ENCODE measurements at regions not wholly inside any gene's neighbourhood (a gene's known extent, or its start where the extent isn't known, plus 50 kb on each side); places are given as distances from the start of the nearest gene placed in this dataset.

DNA sequence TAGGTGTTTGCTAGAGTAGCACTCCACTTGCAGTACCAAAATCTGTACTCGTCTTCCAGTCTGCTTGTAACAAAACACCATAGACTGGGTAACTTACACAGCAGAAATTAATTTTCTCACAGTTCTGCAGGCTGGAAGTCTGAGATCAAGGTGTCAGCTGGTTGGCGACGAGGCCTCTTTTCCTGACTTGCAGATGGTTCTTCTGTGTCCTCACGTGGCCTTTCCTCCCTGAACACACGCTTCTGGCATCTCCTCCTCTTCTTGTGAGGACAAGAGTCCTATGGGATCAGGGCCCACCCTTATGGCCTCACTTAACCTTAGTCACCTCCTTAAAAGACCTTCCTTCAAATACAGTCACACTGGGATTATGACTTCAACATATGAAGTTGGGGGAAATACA, 493.5 kb upstream of the MYT1L start:
- no peak for DNase-seq (ENCODE audit: extremely low spot score)
- WGBS = 86% methylated on average over 5 of the region's 5 CpGs

DNA sequence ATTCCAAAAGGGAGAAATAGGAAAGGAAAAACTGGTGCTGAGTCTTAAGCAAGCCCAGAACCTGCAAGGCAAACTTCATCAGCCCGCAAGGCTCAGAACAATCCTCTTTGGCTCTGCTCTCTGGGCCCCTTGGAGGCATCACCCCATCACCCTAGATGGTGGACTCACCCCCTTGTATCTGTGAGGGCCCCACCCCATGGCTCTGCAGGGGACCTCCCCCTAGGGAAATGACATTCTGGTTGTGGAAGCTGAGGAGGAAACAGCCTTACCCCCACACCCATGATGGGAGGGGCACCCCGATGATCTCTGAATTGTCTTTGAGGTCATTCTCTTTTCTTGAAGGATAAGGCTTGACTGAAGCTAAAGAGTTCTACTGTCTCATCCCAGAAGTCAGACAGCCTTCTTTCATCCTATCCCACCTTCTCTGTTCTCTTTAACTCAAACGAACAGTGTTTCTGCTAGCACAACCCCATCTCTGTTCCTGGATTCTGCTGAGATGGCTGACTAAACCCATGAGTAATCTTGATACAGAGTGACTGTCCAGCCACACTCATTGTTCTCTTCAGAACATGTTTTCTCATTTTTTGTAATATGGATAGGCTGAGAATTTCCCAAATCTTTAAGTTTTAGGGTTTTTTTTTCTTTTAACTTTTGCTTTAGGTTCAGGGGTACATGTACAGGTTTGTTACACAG, 492.1 kb upstream of the MYT1L start:
- 76% methylated on average over 3 of the region's 3 CpGs for WGBS
- no peak for DNase-seq (ENCODE audit: extremely low spot score)

More for the DNA sequence above, 493.5 kb upstream of the MYT1L start:
- Histone ChIP-seq H3K4me1 (ENCODE audit: insufficient read depth) (no peaks in the 10 kb centered on the region), H3K36me3 (ENCODE audit: insufficient read depth) (no peaks in the 10 kb centered on the region), H3K27ac (ENCODE audit: low read depth) (no peak overlapping the region), H3K4me3 (ENCODE audit: low read depth, low read length) (no peak overlapping the region)

DNA sequence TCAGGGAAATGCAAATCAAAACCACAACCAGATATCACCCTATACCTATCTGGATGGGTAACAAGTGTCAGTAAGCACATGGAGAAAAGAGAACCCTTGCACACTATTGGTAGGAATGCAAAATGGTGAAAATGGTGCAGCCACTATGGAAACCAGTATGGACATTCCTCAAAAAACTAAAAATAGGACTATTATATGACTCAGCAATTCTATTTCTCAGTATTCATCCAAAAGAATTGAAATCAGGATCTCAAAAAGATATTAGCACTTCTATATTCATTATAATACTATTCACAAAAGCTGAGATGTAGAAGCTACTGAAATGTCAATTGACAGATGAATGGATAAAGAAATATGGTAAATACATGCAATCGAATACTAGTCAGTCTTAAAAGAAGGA, 491.1 kb upstream of the MYT1L start:
- Histone ChIP-seq H3K27ac (ENCODE audit: low read depth) (no peak overlapping the region), H3K36me3 (ENCODE audit: insufficient read depth) (no peaks in the 10 kb centered on the region), H3K4me3 (ENCODE audit: low read depth, low read length) (no peak overlapping the region), H3K4me1 (ENCODE audit: insufficient read depth) (no peaks in the 10 kb centered on the region)
- no peak for DNase-seq (ENCODE audit: extremely low spot score)
- WGBS = 93% methylated on average over 1 of the region's 1 CpG

More for the DNA sequence above, 492.1 kb upstream of the MYT1L start:
- no peaks in the 10 kb centered on the region for H3K36me3 ChIP-seq (ENCODE audit: insufficient read depth)
- no peak overlapping the region for H3K27ac ChIP-seq (ENCODE audit: low read depth)
- no peaks in the 10 kb centered on the region for H3K4me1 ChIP-seq (ENCODE audit: insufficient read depth)
- H3K4me3 ChIP-seq (ENCODE audit: low read depth, low read length) = no peak overlapping the region

DNA sequence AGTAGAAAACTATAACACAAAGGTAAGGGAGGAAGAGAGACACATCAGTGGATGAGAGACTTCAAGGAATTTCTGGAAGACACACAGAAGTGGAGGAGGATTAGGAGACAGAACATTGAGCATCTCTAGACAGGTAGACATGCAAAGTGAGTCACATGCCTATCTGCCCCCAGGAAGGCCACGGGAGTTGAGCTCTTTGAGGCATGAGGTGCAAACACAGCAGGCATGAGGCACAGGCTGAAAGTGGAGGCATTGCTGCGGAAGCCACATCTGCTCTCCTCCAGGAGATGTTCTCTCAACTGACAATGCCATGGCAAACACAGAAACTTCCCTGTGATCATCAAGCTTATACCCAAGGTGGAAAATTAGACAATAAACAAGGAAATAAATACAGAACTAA, 481.6 kb upstream of the MYT1L start:
- no peaks in the 10 kb centered on the region for H3K36me3 ChIP-seq (ENCODE audit: insufficient read depth)
- WGBS = 84% methylated on average over 2 of the region's 2 CpGs
- DNase-seq (ENCODE audit: extremely low spot score) = no peak
- no peaks in the 10 kb centered on the region for H3K4me1 ChIP-seq (ENCODE audit: insufficient read depth)
- H3K4me3 ChIP-seq (ENCODE audit: low read depth, low read length) = no peak overlapping the region
- no peak overlapping the region for H3K27ac ChIP-seq (ENCODE audit: low read depth)

DNA sequence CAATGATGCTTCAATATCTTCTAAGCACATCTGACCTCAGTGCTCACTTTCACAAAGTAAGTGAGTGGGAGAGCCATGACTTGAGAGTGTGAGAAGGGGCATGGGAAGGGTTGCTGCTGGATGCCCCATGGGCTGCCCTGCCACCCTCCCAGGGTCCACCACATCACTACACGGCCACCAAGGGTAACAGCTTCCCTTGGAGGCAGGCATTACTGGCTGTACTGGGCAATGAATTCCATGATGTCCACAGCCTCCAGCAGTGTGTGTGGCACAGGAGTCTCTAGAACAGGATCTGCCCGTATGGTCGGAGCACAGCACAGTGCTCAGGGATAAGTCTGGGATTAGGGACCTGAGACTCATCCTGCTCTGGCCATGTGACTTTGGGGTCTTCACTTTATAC, 481.0 kb upstream of the MYT1L start:
- H3K4me1 ChIP-seq (ENCODE audit: insufficient read depth) = no peaks in the 10 kb centered on the region
- H3K4me3 ChIP-seq (ENCODE audit: low read depth, low read length) = no peak overlapping the region
- no peaks in the 10 kb centered on the region for H3K36me3 ChIP-seq (ENCODE audit: insufficient read depth)
- 67% methylated on average over 3 of the region's 3 CpGs for WGBS
- no peak overlapping the region for H3K27ac ChIP-seq (ENCODE audit: low read depth)
- DNase-seq (ENCODE audit: extremely low spot score) = no peak

DNA sequence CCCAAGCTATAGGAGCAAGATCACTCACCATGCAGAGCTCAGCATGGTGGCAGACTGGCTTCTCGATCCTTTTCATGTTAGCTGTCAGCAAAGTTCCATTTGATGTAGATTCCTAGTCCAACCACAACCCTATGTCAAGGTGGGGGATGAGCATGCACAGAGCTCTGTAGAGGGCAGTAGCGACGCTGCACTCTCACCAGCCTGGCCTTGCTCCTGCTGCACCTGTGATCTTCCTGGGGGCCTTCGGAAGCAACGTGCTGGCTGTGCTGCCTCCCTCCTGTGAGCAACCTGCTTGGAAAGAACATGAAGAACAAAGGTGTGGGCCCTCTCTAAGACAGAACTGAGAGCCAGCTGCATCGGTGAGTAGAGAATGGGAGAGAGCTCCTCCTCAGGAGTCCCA, 479.4 kb upstream of the MYT1L start:
- Histone ChIP-seq H3K4me3 (ENCODE audit: low read depth, low read length) (no peak overlapping the region), H3K27ac (ENCODE audit: low read depth) (no peak overlapping the region), H3K36me3 (ENCODE audit: insufficient read depth) (no peaks in the 10 kb centered on the region), H3K4me1 (ENCODE audit: insufficient read depth) (no peaks in the 10 kb centered on the region)
- 57% methylated on average over 6 of the region's 6 CpGs for WGBS
- no peak for DNase-seq (ENCODE audit: extremely low spot score)

DNA sequence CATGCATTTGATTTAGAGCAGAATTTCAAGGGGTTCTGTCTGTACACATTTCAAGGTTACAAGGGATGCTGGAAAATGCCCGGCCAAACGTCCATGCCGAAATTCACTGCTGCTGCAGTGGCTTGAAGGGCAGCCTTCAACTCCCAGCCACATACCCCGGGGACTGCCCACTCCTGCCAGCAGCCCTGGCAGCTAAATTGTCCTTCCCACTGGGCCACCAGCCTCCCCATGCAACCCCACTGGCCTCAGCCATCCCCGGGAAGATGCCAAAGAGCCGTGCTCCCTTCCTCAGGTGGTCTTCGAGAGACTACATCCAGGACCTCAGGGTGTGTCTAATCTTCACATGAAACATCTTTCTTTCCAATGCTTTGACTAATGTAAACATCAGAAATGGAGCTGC, 478.7 kb upstream of the MYT1L start:
- 87% methylated on average over 7 of the region's 7 CpGs for WGBS
- Histone ChIP-seq H3K4me1 (ENCODE audit: insufficient read depth) (no peaks in the 10 kb centered on the region), H3K4me3 (ENCODE audit: low read depth, low read length) (no peak overlapping the region), H3K36me3 (ENCODE audit: insufficient read depth) (no peaks in the 10 kb centered on the region), H3K27ac (ENCODE audit: low read depth) (no peak overlapping the region)
- DNase-seq (ENCODE audit: extremely low spot score) = no peak

DNA sequence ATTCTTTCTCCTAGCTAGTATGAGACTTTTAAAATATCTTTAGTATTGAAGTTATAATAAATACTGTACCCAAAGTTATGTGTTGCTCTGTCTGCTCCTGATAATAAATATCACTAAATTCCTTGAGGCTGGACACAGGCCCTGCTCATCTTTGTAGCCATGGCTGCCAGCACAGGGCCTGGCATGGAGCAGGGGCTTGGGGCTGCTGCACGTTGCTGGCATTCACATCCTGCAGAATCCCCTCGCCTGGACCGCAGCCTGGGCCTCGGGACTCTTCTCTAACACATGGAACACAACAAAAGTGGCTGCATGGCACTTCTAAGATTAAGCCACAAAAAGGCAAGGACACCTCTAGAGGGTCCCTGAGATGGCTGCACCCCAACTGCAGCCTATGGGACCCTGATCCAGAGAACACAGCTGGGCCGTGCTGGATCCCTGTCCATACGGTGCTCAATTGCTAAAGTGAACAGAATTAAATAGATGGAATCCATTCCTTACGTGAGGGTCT, 477.5 kb upstream of the MYT1L start:
- H3K27ac ChIP-seq (ENCODE audit: low read depth) = no peak overlapping the region
- DNase-seq (ENCODE audit: extremely low spot score) = no peak
- H3K36me3 ChIP-seq (ENCODE audit: insufficient read depth) = no peaks in the 10 kb centered on the region
- H3K4me3 ChIP-seq (ENCODE audit: low read depth, low read length) = no peak overlapping the region
- H3K4me1 ChIP-seq (ENCODE audit: insufficient read depth) = no peaks in the 10 kb centered on the region
- 76% methylated on average over 7 of the region's 7 CpGs for WGBS

DNA sequence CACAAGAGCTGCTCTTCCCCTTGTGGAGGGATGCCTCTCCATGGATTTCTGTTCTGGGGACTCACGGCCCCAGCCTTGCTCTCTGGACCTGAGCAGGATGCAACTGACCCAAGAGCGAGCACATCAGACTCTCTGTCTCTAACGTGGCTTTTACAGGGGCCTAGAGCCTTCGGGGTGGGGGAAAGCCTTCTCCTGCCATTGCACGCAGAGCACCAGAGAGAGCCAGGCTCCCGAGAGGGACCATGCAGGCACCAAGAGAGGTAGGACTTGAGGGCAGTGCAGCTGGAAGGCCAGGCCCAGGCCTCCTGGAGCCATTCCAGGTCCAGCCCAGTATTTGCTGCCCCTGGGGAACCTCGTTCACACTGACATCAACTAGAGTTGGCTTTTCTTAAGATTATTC, 475.6 kb upstream of the MYT1L start:
- no peak for DNase-seq (ENCODE audit: extremely low spot score)

DNA sequence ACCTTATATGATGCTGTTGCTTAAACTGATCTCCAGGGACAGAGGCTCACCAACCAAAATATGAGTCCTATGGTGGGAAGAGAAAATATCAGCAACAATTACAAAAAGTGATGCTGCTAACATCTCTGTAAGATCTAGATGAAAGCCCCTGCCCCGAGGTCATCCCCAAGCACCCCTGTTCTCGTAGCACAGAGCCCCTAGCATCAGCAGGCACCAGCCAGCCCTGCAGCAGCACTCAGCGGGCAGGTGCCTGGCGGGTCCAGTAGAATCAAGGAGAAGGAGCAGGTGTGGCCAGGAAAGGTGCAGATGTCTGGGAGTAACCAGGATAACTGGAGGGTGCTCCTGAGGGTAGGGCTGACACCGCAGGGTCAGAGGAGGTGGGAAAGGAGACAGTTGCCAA, 474.2 kb upstream of the MYT1L start:
- Histone ChIP-seq H3K4me1 (ENCODE audit: insufficient read depth) (no peaks in the 10 kb centered on the region), H3K4me3 (ENCODE audit: low read depth, low read length) (no peak overlapping the region), H3K36me3 (ENCODE audit: insufficient read depth) (no peaks in the 10 kb centered on the region), H3K27ac (ENCODE audit: low read depth) (no peak overlapping the region)
- WGBS = 73% methylated on average over 5 of the region's 5 CpGs
- no peak for DNase-seq (ENCODE audit: extremely low spot score)

More for the DNA sequence above, 475.6 kb upstream of the MYT1L start:
- 80% methylated on average over 7 of the region's 7 CpGs for WGBS
- Histone ChIP-seq H3K36me3 (ENCODE audit: insufficient read depth) (no peaks in the 10 kb centered on the region), H3K27ac (ENCODE audit: low read depth) (no peak overlapping the region), H3K4me1 (ENCODE audit: insufficient read depth) (no peaks in the 10 kb centered on the region), H3K4me3 (ENCODE audit: low read depth, low read length) (no peak overlapping the region)

DNA sequence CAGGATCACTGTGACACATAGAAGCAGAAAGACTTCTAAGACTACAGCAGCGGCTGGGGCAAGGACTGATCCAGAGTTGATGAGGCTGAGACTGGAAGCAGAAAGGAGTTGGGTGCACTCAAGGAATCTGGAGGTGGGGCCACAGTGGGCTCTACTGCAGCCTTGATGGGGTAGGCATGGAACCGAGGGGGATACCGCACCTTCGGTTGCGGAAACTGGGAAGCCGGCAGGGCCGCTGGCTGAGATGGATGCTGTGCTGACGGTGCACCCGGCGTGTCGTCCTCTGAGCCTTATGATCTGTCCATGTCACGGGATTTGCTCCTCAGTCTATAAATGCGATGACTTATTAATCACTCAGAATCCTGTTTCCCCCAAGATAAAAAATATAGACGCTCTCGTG, 473.5 kb upstream of the MYT1L start:
- no peak for DNase-seq (ENCODE audit: extremely low spot score)
- H3K27ac ChIP-seq (ENCODE audit: low read depth) = no peak overlapping the region
- H3K36me3 ChIP-seq (ENCODE audit: insufficient read depth) = no peaks in the 10 kb centered on the region
- no peaks in the 10 kb centered on the region for H3K4me1 ChIP-seq (ENCODE audit: insufficient read depth)
- no peak overlapping the region for H3K4me3 ChIP-seq (ENCODE audit: low read depth, low read length)
- WGBS = 94% methylated on average over 15 of the region's 15 CpGs

DNA sequence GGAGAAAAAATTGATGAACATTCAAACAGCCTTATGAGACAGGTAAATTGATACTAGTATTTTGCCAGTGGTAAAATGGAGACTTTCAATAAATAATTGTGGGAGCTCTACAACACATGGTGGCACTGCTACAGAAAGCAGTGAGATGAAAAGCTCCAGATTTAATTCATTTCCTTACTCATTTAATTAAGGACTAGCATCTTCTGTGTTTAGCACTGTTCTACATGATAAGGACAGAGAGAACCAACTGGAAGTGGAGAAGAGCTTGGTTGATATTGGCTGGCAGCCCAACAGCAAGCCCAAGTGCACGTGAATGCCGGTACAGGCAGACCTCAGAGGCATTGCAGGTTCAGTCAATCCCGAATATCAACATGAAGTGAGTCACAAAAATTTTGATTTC, 470.4 kb upstream of the MYT1L start:
- no peak overlapping the region for H3K27ac ChIP-seq (ENCODE audit: low read depth)
- no peaks in the 10 kb centered on the region for H3K36me3 ChIP-seq (ENCODE audit: insufficient read depth)
- H3K4me1 ChIP-seq (ENCODE audit: insufficient read depth) = no peaks in the 10 kb centered on the region
- no peak for DNase-seq (ENCODE audit: extremely low spot score)
- WGBS = 79% methylated on average over 3 of the region's 3 CpGs
- H3K4me3 ChIP-seq (ENCODE audit: low read depth, low read length) = no peak overlapping the region

DNA sequence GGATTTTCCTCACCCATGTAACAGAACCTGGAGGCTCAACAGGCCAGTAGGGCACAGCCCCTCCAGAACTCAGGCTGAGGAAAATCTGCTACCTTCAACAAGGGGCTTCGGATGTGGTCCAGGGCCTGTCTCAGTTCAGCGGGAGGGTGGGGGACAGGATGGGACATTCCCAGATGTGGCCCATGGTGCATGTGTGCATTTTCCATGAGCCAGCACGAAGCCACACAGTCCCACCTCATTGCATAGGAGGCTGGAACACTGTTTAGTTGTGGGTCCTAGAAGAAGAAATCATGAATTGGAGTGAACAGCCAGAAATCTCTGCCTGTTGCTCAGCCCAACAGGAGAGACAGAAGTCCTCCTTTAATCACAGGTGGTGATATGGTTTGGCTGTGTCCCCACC, 469.6 kb upstream of the MYT1L start:
- DNase-seq (ENCODE audit: extremely low spot score) = no peak
- H3K36me3 ChIP-seq (ENCODE audit: insufficient read depth) = no peaks in the 10 kb centered on the region
- H3K27ac ChIP-seq (ENCODE audit: low read depth) = no peak overlapping the region

DNA sequence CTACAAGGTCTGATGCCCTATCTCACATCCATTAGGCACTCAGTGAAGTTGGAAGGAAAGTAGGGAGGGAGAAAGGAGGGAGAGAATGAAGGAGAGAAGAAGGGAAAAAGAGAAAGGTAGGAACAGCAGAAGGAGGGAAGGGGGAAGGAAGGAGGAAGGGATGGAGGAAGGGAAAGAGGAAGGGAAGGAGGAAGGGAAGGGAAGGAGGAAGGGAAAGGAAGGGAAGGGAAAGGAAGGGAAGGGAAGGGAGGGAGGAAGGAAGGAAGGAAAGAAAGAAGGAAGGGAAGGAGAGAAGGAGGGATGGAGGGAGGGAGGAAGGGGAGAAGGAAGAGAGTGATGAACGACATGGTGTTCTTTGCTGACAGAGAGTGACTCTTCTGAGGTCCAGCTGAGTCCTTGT, 468.9 kb upstream of the MYT1L start:
- no peak overlapping the region for H3K4me3 ChIP-seq (ENCODE audit: low read depth, low read length)
- H3K36me3 ChIP-seq (ENCODE audit: insufficient read depth) = no peaks in the 10 kb centered on the region
- no peak overlapping the region for H3K27ac ChIP-seq (ENCODE audit: low read depth)
- DNase-seq (ENCODE audit: extremely low spot score) = no peak
- 63% methylated on average over 1 of the region's 1 CpG for WGBS
- H3K4me1 ChIP-seq (ENCODE audit: insufficient read depth) = no peaks in the 10 kb centered on the region

More for the DNA sequence above, 469.6 kb upstream of the MYT1L start:
- WGBS = 81% methylated on average over 3 of the region's 3 CpGs
- Histone ChIP-seq H3K4me3 (ENCODE audit: low read depth, low read length) (no peak overlapping the region), H3K4me1 (ENCODE audit: insufficient read depth) (no peaks in the 10 kb centered on the region)
